GM10266 (cell line): ENCODE measurements at regions not wholly inside any gene's neighbourhood (a gene's known extent, or its start where the extent isn't known, plus 50 kb on each side); places are given as distances from the start of the nearest gene placed in this dataset.

Source experiments
- DNase-seq: peaks from one replicate; pipeline ENCODE4 v3.0.0; 2012; ENCODE audit errors: extremely low spot score
- TF ChIP-seq, protein P1 (sequence below): IDR thresholded peaks from 2 replicates; pipeline ENCODE4 v1.5.1; 2012; ENCODE audit warnings: mild to moderate bottlenecking, low read depth; ENCODE audit not compliant: control insufficient read depth, insufficient read depth; ENCODE audit errors: missing control alignments

DNA sequence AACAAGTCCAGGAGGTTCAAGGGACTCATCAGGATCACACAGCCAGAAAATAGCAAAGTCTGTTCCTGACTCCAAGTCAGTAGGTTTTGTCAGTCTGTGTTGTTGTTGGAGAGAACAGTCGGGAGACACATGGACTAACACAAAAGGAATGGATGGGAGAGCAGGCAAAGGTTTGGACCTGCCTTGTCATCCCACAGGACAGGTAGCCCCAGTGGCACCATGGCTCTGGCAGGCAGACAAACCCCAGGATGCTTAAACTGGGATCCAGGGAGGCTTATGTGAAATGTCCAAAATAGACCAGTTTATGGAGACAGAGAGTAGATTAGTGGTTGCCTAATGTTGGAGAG, 201.6 kb upstream of the NAV2 start:
- no peak for DNase-seq
- TF ChIP-seq, protein P1, sequence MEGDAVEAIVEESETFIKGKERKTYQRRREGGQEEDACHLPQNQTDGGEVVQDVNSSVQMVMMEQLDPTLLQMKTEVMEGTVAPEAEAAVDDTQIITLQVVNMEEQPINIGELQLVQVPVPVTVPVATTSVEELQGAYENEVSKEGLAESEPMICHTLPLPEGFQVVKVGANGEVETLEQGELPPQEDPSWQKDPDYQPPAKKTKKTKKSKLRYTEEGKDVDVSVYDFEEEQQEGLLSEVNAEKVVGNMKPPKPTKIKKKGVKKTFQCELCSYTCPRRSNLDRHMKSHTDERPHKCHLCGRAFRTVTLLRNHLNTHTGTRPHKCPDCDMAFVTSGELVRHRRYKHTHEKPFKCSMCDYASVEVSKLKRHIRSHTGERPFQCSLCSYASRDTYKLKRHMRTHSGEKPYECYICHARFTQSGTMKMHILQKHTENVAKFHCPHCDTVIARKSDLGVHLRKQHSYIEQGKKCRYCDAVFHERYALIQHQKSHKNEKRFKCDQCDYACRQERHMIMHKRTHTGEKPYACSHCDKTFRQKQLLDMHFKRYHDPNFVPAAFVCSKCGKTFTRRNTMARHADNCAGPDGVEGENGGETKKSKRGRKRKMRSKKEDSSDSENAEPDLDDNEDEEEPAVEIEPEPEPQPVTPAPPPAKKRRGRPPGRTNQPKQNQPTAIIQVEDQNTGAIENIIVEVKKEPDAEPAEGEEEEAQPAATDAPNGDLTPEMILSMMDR = no peak

DNA sequence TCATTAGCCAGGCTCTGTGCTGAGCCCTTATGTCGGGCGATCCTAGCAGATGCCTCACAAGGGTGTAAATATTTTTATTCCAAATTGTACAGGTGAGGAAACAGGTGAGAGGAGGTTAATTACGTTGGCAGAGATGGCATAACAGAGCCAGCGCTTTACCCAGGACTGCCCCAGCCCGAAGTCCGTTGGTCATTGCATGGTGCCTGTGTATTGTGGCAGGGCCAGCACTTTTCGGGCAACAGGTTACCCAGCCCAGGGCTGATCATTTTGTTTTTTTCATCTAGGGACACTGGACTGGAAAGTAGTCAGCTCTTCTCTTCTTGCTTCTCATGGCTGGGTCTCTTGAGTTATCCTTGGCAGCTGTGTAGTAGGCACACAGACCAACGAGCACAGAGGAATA, 202.2 kb upstream of the NAV2 start:
- TF ChIP-seq, protein P1 = no peak
- DNase-seq = no peak

DNA sequence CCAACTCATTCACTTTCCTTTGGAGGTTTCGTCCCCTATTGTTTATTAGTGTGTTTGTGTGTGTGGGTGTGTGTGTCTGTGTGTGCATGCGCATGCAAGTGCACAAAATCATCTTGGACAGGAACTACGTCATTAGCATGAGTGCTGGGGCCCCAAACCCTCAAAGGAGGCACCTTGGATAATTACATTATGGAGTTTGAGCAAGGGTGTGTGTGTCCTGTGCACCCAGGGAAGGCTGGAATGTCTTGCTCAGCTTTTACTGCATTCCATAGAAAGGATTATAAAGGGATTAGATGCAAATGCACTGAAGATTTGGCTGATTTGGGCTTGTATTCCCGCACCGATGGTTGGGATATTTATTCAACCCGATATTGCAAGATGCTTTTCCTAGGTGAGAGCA, 203.4 kb upstream of the NAV2 start:
- no peak for DNase-seq
- TF ChIP-seq, protein P1 = no peak

DNA sequence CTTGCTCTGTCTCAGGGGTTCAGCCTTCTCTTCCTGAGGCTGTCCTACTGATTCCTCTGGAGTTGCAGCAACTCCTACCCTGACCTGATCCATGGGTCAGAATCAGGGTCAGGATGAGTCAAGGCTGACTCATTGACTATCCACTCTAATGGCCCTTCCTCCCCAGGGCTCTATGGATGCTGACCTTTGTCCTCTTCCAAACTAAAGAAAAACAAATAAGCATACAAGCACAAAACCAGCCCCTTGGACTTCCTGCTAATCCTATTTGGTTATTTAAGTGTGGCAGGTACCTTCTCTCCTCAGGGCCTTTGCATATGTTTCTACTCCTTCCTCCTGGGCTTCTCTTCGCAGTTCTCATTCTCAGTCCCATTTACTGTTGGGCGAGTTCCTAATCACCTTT, 204.5 kb upstream of the NAV2 start:
- no peak for DNase-seq
- TF ChIP-seq, protein P1 = no peak

DNA sequence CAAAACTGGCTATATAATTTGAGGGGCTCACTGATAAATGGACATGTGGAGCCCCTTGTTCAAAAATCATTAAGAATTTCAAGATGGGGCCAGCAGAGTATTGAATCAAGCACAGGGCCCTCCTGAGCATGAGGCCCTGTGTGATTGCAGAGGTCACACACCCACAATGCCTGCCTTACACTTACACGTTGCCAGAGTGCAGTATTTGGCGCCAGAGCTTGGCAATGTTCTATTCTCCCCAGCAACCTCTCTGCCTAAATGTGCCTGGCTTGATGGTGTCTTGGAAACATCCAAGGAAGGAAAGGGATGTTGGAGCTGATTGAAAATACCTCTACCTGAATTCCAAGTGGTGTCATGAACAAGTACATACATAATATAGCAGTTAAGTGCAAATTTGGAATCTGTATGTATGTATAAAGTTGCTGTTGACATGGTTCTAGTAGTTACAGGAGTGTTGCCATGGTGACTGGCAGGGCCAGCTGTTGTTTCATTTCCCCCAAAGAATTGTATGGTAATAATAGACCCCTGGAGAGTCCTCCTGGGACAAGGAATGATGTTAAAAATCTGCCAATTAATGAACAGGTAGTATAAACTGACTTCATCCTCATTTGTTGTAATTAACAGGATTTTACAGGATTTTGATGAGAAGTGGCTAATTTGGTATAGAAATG, 205.7 kb upstream of the NAV2 start:
- DNase-seq = no peak
- TF ChIP-seq, protein P1 = no peak

DNA sequence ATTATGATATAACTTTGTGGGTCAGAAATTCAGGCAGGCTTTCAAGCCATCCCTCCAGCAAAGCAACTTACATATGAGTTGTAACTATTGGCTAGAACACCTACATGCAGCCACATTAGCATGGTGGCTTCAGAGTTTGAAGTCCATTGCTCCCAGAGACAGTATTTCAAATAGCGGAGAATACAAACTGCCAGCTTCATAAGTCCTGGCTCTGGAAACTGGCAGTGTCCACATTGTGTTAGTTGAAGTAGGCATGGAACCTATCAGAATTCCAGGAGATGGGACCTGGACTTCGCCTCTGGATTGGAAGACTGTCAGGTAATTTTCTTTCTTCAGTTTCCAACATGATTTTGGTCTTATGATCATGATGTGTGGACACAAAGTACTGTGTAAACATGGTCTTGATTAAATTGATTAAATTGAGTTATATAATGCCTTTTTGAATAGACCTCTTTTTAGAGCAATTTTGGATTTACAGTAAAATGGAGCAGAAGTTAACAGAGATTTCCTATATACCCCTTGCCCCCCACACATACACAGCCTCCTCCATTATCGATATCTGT, 209.9 kb upstream of the NAV2 start:
- DNase-seq = no peak
- TF ChIP-seq, protein P1 = no peak

DNA sequence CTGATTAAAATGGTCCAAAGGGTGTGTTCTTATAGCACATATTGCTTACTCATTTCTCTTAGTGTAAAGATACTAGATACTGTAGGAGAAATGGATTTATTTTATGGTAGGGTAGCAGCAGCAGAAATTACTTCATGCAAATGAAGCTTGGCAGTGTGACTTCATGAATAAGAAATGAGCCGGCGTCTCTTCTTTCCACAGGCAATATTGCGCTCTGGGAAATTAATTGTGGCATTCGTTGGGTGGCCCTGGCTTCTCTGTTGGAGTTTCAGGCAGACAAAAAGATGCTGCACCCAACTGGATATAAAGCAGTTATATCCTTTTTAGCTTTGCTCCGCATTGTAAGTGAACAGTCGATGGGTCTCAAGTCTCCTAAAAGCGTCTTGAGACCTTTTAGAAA, 211.0 kb upstream of the NAV2 start:
- TF ChIP-seq, protein P1 = no peak
- DNase-seq = no peak
